HCT116 (cell line): ENCODE measurements at regions not wholly inside any gene's neighbourhood (a gene's known extent, or its start where the extent isn't known, plus 50 kb on each side); places are given as distances from the start of the nearest gene placed in this dataset.

Experiments
- CEBPB ChIP-seq: IDR thresholded peaks from 2 replicates; pipeline ENCODE4 v1.6.1; 2012; ENCODE audit warnings: low read depth
- POLR2A ChIP-seq: IDR thresholded peaks from 2 replicates; pipeline ENCODE4 v1.7.0; 2011; ENCODE audit warnings: borderline replicate concordance; ENCODE audit not compliant: insufficient read depth, insufficient read length; ENCODE audit errors: extremely low read depth
- POLR2AphosphoS5 ChIP-seq: IDR thresholded peaks from 2 replicates; pipeline ENCODE4 v1.6.1; 2011; ENCODE audit warnings: mild to moderate bottlenecking, low read depth, low read length, moderate library complexity
- RAD21 ChIP-seq: IDR thresholded peaks from 2 replicates; pipeline ENCODE4 v1.6.1; 2012; ENCODE audit warnings: low read depth, mild to moderate bottlenecking
- SIN3A ChIP-seq: IDR thresholded peaks from 2 replicates; pipeline ENCODE4 v1.6.1; 2012; ENCODE audit warnings: low read depth
- YY1 ChIP-seq: IDR thresholded peaks from 2 replicates; pipeline ENCODE4 v1.6.1; 2011; ENCODE audit warnings: low read length, low read depth, moderate library complexity, mild to moderate bottlenecking; ENCODE audit not compliant: insufficient replicate concordance; ENCODE audit errors: extremely low read depth
- ZFX ChIP-seq: fragments of 450-650 bp; IDR thresholded peaks from 2 replicates; pipeline ENCODE4 v1.6.1; 2017
- ZNF274 ChIP-seq: fragments of 200-500 bp; sonication (Bioruptor generic); IDR thresholded peaks from 2 replicates; pipeline ENCODE4 v1.6.1; 2014; ENCODE audit warnings: mild to moderate bottlenecking, low read depth, low read length, inconsistent platforms
- TF ChIP-seq, protein P1 (sequence below), 3 experiments: fragments of 200-600 bp in 1 of 3; sonication (generic) in 1 of 3; IDR thresholded peaks in 2 of 3; conservative IDR thresholded peaks in 1 of 3; 2 replicates each; pipeline ENCODE4 v1.5.1; 2012 to 2017; ENCODE audit warnings: low read depth in 2 of 3, low read length in 2 of 3, antibody characterized with exemption in 1 of 3, borderline replicate concordance in 1 of 3, control low read depth in 1 of 3, mild to moderate bottlenecking in 1 of 3, mixed read lengths in 1 of 3, mixed run types in 1 of 3, moderate library complexity in 1 of 3; ENCODE audit not compliant: insufficient read depth in 1 of 3

DNA sequence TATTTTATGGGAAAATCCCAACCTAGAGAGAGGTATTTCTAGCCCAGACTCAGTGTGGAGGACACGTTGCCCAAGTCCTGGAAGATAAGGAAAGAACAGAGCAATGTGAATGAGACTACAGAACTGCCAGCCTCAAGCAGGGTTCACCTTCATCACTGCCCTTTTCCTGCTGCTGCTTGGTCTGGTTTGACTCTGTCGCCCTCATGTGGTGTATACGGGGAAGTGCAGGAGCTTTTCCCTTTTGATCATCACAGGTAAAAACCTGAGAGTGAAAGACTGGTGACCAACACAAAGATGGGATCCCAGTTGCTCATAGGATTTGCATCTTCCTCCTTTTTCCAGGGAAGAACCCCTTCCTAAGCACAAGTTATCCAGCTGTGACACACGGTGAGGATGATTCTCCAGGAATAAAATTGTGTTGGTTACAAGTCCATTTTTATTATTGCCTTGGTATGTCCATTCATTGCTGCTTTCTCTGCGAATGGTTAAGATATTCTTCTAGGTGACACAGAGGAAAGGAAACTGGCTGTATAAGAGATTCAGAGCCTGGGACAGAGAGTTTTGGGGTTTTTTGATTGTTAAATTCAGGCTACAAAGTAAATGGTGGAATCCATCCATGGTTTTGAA, 89.5 kb upstream of the CD53 start:
- no peak for TF ChIP-seq POLR2AphosphoS5
- TF ChIP-seq, protein P1, sequence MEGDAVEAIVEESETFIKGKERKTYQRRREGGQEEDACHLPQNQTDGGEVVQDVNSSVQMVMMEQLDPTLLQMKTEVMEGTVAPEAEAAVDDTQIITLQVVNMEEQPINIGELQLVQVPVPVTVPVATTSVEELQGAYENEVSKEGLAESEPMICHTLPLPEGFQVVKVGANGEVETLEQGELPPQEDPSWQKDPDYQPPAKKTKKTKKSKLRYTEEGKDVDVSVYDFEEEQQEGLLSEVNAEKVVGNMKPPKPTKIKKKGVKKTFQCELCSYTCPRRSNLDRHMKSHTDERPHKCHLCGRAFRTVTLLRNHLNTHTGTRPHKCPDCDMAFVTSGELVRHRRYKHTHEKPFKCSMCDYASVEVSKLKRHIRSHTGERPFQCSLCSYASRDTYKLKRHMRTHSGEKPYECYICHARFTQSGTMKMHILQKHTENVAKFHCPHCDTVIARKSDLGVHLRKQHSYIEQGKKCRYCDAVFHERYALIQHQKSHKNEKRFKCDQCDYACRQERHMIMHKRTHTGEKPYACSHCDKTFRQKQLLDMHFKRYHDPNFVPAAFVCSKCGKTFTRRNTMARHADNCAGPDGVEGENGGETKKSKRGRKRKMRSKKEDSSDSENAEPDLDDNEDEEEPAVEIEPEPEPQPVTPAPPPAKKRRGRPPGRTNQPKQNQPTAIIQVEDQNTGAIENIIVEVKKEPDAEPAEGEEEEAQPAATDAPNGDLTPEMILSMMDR (IDR thresholded peaks at IDR 0.05 in 2 of 3, conservative IDR thresholded peaks at IDR 0.05 in 1 of 3; ENCODE audit: borderline replicate concordance in 1 of 3, insufficient read depth in 1 of 3, low read depth in 2 of 3, low read length in 2 of 3): peak; percentile 74 to 97 (median 95); a peak in 5 of 6 replicates
- peak; percentile 84 for TF ChIP-seq RAD21
- TF ChIP-seq CEBPB: no peak
- TF ChIP-seq YY1: no peak
- no peak for TF ChIP-seq ZNF274
- TF ChIP-seq POLR2A: no peak
- TF ChIP-seq SIN3A: no peak
- TF ChIP-seq ZFX: no peak
